Head of caudate nucleus (tissue), 42 donors: ENCODE measurements at regions not wholly inside any gene's neighbourhood (a gene's known extent, or its start where the extent isn't known, plus 50 kb on each side); places are given as distances from the start of the nearest gene placed in this dataset.
"Not testable (repeated sequence)": the region's sequence is repeated elsewhere in the genome, so short reads cannot be mapped to it uniquely, and the experiment has no call there.

Source experiments
- DNase-seq, 42 donors: peaks; one replicate each; pipeline versions ENCODE4 v3.0.0 to v3.0.0-alpha.2; 2020 to 2021; ENCODE audit warnings: mixed read lengths in 7 of 42
- intact Hi-C: fragments of 100-400 bp; cut with DNase I; formaldehyde crosslinking; loops from one replicate; pipeline ENCODE4 v1.15.0; 2022

DNA sequence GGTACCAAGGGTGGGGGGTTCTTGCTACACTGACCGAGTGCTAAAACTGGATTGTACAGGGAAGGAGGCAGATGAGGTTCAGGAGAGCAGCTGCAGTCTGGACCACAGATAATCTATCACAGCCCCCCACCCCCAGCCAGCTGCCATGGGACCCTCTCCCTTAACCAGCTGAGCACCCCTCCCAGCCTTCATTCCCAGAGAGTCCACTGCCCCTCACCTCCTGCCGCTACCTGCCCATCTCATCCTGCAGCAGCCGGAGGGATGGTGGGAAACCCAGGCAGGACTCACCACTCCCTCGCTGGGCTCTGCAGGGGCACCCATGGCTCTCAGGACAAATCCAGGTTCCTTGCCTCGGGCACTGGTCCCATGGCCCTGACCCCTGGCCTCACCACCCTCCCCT is 66.7 kb downstream of the MRPL36 start:
- peak in 5 of 42 donors; percentile 3 to 22 (median 6) for DNase-seq
- intact Hi-C loops = no loop called here

DNA sequence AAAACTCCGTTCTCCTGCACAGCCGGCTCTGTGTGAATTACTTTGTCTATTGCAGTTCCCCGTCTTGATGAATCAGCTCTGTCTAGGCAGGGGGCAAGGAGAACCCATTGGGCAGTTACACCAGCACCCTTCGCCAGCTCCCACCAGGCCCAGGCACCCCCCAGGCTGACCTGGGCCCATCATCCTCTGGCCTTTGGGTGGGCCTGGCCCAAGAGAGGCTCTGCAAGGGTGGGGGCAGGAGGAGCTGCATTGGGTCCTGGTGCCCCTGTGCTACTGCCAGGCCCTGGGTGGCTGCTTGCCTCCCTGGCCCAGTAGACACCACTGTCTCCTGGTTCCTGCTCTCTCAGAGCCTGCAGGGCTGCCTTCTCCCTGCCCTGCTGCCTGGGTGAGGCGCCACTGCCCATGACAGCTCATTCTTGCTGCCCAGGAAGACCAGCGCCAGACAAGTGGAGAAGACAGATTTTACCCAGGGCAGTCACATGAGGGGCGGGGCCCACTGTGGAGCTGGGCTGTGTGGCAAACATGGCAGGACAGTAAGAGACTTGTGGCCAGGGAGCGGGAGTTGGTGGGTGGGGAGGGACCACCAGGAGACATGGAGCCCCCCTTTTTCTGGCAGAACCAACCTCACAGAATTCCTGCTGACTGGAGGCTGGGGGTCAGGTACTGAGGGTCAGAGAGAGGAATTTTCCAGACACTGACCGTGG is 67.2 kb downstream of the MRPL36 start:
- peak in 11 of 42 donors; percentile 2 to 39 (median 12) for DNase-seq
- intact Hi-C loops = no loop called here

DNA sequence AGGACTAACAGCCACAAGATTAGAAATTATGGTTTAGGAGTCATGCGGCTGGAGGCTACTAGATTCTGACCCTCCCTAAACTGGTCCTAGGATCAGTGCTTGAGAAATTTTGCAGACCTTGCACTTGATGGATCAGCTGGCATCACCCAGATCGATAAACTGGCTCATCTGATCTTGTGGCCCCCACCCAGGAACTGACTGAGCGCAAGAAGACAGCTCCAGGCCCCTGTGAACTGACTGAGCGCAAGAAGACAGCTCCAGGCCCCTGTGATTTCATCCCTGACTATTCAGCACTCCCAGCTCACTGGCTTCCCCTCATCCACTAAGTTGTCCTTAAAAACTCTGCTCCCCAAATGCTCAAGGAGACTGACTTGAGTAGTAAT is 67.8 kb downstream of the MRPL36 start:
- peak in 6 of 42 donors; percentile 6 to 30 (median 10) for DNase-seq
- intact Hi-C loops = not testable (repeated sequence)

GRCh38 chr5:1731091-1731639 is 68.5 kb downstream of the MRPL36 start:
- peak in 7 of 42 donors; percentile 1 to 34 (median 13) for DNase-seq
- intact Hi-C loops = no loop called here

GRCh38 chr5:1730487-1730847 is 69.2 kb downstream of the MRPL36 start:
- peak in 4 of 42 donors; percentile 0 to 24 (median 8) for DNase-seq
- intact Hi-C loops = no loop called here

GRCh38 chr5:1729641-1730486 is 69.8 kb downstream of the MRPL36 start:
- peak in 7 of 42 donors; percentile 5 to 39 (median 23) for DNase-seq
- intact Hi-C loops = no loop called here

DNA sequence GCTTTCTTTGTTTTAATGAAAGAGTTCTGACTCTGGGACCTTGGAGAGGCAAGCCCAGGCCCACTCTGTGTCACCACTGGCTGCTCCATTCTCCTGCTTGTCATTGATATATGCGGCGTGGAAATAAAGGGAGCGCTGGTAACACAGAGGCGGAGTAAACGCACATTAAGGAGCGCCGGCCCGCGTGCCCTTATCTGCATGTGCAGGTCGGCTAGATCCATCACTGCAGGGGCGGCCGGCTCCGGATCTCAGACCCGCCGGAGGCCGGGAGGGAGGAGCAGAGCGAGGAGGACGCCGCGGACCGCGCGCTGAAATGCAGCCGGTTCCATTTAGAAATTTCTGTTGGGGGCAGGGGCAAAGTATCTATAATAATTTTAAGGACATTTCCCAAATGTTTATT is 70.8 kb downstream of the MRPL36 start:
- intact Hi-C loops = no loop called here
- peak in 7 of 42 donors; percentile 12 to 40 (median 23) for DNase-seq

- intact Hi-C loops = no loop called here
- peak in 8 of 42 donors; percentile 4 to 39 (median 24) for DNase-seq
Measured at GRCh38 chr5:1727571-1727970, 72.1 kb downstream of the MRPL36 start.

GRCh38 chr5:1726956-1727355 is 72.7 kb downstream of the MRPL36 start:
- intact Hi-C loops = no loop called here
- DNase-seq = peak in 8 of 42 donors; percentile 1 to 33 (median 14)

- peak in 8 of 42 donors; percentile 2 to 25 (median 14) for DNase-seq
- intact Hi-C loops = no loop called here
Measured at GRCh38 chr5:1726469-1726865, 73.2 kb downstream of the MRPL36 start.

- intact Hi-C loops = no loop called here
Measured at GRCh38 chr5:1725641-1726468, 73.8 kb downstream of the MRPL36 start.

DNA sequence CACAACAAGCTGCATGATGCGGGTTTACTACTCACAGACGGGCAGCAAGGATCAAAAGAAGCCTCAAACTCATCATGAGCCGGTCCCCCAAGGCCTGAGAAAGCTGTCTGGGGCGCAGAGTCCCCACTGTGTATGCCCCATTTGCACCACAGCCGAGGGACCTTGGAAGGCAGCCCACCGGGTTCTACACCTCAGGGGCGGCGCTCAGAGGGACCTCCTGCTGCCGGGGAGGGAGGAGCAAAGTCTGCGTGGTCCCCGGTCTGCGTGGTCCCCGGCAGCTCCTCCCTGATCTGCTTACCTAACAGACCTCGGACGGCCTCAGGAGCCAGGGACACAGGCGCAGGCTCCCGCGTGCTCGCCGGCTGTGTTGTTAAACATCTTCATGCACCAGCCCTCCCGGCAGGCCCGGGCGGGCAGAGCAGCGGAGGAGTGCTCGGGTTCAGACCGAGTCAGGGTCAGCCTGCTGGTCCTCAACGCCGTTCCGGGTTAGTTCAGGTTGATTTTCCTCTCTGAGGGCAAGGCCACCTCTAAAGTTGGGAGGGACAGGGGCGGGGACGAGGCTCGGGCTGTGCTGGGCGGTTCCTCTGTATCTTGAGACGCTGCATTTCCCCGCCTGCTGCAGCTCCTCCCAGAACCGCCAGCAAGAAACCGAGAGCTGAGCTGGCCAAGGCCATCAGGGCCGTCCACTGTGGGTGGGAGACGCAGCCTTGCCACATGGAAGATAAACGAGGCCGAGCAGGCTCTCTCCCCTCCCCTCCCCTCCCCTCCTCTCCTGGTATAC is 74.6 kb downstream of the MRPL36 start:
- DNase-seq = peak in 6 of 42 donors; percentile 19 to 40 (median 26)
- intact Hi-C loops = no loop called here

More at GRCh38 chr5:1725641-1726468, 73.8 kb downstream of the MRPL36 start:
- peak in 7 of 42 donors; percentile 5 to 42 (median 20) for DNase-seq

DNA sequence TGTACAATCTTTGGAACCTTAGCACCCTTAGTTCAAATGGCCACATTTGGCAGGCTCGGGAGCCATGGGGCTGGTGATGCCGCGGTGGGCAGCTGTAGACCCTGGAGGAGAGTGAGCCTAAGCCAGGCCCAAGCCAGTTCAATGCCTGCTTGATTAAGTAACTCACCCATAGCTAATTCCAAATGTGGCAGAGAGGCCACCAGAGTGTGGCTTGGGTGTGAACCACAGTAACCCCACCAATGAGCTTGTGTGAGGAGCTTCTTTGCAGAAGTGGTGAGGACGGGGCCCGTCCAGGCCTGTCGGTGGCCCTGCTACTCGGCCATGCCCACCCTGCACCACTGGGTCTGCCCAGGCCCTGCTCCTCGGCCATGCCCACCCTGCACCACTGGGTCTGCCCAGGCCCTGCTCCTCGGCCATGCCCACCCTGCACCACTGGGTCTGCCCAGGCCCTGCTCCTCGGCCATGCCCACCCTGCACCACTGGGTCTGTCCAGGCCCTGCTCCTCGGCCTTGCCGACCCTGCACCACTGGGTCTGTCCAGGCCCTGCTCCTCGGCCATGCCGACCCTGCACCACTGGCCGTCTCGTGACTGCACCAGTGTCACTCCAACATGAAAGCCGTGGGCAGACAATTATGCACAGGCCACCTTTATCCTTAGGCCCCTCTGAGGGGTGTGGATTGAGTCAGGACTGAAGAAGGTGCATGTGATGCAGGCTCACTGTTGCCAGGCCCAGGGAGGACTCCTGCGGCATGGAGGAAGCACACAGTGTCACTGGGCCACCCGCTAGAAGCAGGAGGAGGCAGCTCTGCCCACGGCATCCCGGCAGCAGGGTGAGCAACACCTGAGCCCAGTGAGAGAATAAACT is 75.4 kb downstream of the MRPL36 start:
- peak in 4 of 42 donors; percentile 11 to 39 (median 26) for DNase-seq
- intact Hi-C loops = no loop called here

GRCh38 chr5:1723476-1723875 is 76.2 kb downstream of the MRPL36 start:
- DNase-seq = peak in 2 of 42 donors; percentile 3 to 10
- intact Hi-C loops = no loop called here

DNA sequence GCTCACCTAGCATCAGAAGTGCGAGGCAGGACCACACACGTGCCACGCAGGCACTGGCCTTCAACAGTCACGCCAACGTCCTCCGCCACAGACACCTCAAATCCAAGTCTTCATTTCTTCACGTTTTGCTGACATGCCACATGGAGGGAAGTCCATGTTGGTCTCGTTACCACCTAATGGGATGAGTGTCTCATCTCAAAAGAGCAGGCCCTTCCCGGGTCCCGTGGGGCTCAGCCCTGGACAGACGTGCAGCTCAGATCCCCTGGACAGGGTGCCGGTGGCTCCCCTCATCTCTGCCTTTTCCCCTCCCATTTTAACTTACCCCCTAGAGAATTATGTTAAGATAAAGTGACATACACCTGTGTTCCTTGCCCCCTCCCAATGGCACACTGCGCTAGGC is 76.8 kb downstream of the MRPL36 start:
- peak in 3 of 42 donors; percentile 7 to 26 (median 9) for DNase-seq
- intact Hi-C loops = no loop called here

- DNase-seq = peak in 2 of 42 donors; percentile 16 to 24
- intact Hi-C loops = no loop called here
Measured at GRCh38 chr5:1720396-1721110, 79.1 kb downstream of the MRPL36 start.

DNA sequence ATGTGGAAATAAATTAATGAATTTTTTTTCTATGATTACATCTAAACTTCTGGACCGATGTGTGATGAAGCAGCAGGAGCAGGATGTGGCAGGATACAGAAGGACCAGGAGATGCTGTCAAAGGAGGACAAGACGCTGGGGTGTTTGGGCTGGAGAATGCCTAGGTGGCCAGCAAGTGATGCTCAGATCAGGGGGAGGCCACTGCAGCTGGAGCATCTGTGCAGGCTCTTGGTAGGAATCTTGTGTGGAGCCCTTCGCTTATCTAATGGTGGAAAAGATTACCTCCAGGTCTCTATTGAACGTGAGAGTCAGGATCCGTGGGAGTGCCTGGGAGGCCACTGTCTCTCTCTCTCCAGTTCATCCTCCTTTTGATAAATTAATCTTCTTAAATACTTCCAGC is 79.8 kb downstream of the MRPL36 start:
- intact Hi-C loops = no loop called here
- DNase-seq = peak in 1 of 42 donors; percentile 16
